DOHH2 (cell line): ENCODE measurements at regions not wholly inside any gene's neighbourhood (a gene's known extent, or its start where the extent isn't known, plus 50 kb on each side); places are given as distances from the start of the nearest gene placed in this dataset.

Source experiments
- CTCF ChIP-seq: fragments of 200-600 bp; sonication (generic); IDR thresholded peaks from one replicate; pipeline ENCODE4 v1.5.1; 2014; ENCODE audit warnings: antibody characterized with exemption, mild to moderate bottlenecking, low read depth, low read length; ENCODE audit not compliant: poor library complexity, severe bottlenecking
- EZH2phosphoT487 ChIP-seq: fragments of 200-600 bp; sonication (generic); IDR thresholded peaks from 2 replicates; pipeline ENCODE4 v1.6.1; 2017; ENCODE audit warnings: borderline replicate concordance, mild to moderate bottlenecking, antibody characterized with exemption, low read length, moderate library complexity, mixed read lengths

DNA sequence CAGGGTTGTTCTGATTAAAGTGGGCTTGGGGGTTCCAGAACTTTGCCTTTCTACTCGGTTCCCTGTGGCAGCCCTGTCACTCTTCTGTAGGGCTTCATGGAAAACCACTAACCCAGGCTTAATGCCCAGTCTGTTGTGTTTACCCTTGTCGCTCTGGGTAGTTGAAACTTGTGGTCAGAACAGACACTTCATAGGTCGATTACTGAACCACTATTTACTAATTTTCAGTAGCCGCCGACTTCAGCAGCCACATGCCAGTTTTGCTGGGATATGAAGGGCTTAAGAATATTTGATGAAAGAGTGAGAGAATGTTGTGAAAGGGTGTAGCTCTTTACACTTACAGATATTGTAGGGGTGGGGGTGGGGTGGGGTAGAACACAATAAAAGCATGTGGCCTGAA, 362.3 kb downstream of the RND3 start:
- TF ChIP-seq CTCF = no peak
- TF ChIP-seq EZH2phosphoT487 = no peak
